Activated CD4-positive, alpha-beta T cell treated with anti-CD3 and anti-CD28 coated beads, Interleukin-2, amount 10 ng/mL, durations not matched to agents 7 days and 5 days (primary cell): ENCODE measurements at regions not wholly inside any gene's neighbourhood (a gene's known extent, or its start where the extent isn't known, plus 50 kb on each side); places are given as distances from the start of the nearest gene placed in this dataset.

Experiments used
- CTCF ChIA-PET: fragments of 350-600 bp; sonication (Branson Sonifier 250); formaldehyde crosslinking; loops from one replicate; lab custom pipeline; 2021; ENCODE audit warnings: antibody characterized with exemption; lab: Charles Lee
- POLR2A ChIA-PET: fragments of 350-600 bp; sonication (Branson Sonifier 250); formaldehyde crosslinking; loops from one replicate; lab custom pipeline; 2021; ENCODE audit warnings: antibody characterized with exemption; lab: Charles Lee
- DNase-seq: peaks from one replicate; pipeline ENCODE4 v3.0.0-alpha.2; 2020
- H3K27ac Mint-ChIP-seq: one replicate; pipeline ENCODE4 v1.8.0; 2021; ENCODE audit warnings: mild to moderate bottlenecking, moderate library complexity, mixed read lengths
- H3K27me3 Mint-ChIP-seq: one replicate; pipeline ENCODE4 v1.8.0; 2021; ENCODE audit warnings: mixed read lengths
- H3K36me3 Mint-ChIP-seq: one replicate; pipeline ENCODE4 v1.8.0; 2021; ENCODE audit warnings: low read depth, mixed read lengths
- H3K4me1 Mint-ChIP-seq: one replicate; pipeline ENCODE4 v1.8.0; 2021; ENCODE audit warnings: mixed read lengths
- H3K4me3 Mint-ChIP-seq: one replicate; pipeline ENCODE4 v1.8.0; 2021; ENCODE audit warnings: mild to moderate bottlenecking, moderate library complexity, mixed read lengths
- H3K9me3 Mint-ChIP-seq: one replicate; pipeline ENCODE4 v1.8.0; 2021; ENCODE audit warnings: mixed read lengths

DNA sequence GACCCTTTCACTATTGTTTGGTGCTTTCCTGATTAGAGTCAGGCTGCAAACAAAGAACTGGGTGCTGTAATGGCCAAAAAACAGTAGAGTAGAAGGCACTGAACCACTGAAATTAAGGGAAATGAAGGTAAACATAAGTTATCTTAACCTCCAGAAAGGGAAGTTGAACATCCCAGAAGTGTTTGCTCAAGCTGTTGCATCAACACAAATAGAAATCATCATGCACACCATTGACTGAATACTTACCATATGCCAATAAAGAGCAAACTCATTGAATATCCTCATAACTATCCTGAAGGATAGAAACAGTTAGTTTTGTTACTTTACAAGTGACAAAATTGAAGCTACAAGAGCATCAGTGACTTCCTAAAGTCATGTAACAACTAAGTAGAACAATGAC, 477.4 kb upstream of the CHST9 start:
- no peak for DNase-seq
- no peaks in the 10 kb centered on the region for H3K9me3 Mint-ChIP-seq
- no peak overlapping the region for H3K27ac Mint-ChIP-seq
- ChIA-PET CTCF (no interaction called here), POLR2A (no interaction called here)
- no peaks in the 10 kb centered on the region for H3K27me3 Mint-ChIP-seq
- H3K4me3 Mint-ChIP-seq, result no peak overlapping the region
- H3K4me1 Mint-ChIP-seq, result no peaks in the 10 kb centered on the region
- H3K36me3 Mint-ChIP-seq, result no peaks in the 10 kb centered on the region

GRCh38 chr18:27661320-27662018, 476.4 kb upstream of the CHST9 start:
- CTCF ChIA-PET, result no interaction called here
- Mint-ChIP-seq H3K27ac (no peak overlapping the region), H3K4me3 (no peak overlapping the region), H3K36me3 (no peaks in the 10 kb centered on the region), H3K27me3 (no peaks in the 10 kb centered on the region), H3K4me1 (no peaks in the 10 kb centered on the region), H3K9me3 (no peaks in the 10 kb centered on the region)
- DNase-seq, result no peak
- POLR2A ChIA-PET, result no interaction called here

DNA sequence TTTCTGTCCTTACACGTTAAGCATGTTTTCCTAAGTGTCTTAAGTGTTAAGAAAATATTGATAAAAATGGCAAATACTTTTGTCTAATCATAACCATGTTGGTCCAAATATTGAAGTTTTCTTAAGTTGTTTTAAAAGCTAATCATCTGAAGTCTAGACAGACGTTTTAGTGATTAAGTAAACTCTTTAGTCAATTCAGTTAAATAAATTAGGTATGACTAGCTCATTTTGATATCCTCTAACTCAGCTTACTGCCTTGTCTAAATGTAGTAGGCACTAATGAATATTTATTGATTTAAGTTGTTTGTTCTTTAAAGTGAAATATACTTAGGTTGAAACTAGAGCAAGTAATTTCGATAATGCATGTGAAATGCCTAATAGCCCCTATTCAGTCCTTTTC, 471.8 kb upstream of the CHST9 start:
- DNase-seq, result no peak
- Mint-ChIP-seq H3K27ac (no peak overlapping the region), H3K9me3 (no peaks in the 10 kb centered on the region), H3K27me3 (no peaks in the 10 kb centered on the region), H3K4me1 (no peaks in the 10 kb centered on the region), H3K36me3 (no peaks in the 10 kb centered on the region), H3K4me3 (no peak overlapping the region)
- ChIA-PET POLR2A (no interaction called here), CTCF (no interaction called here)

DNA sequence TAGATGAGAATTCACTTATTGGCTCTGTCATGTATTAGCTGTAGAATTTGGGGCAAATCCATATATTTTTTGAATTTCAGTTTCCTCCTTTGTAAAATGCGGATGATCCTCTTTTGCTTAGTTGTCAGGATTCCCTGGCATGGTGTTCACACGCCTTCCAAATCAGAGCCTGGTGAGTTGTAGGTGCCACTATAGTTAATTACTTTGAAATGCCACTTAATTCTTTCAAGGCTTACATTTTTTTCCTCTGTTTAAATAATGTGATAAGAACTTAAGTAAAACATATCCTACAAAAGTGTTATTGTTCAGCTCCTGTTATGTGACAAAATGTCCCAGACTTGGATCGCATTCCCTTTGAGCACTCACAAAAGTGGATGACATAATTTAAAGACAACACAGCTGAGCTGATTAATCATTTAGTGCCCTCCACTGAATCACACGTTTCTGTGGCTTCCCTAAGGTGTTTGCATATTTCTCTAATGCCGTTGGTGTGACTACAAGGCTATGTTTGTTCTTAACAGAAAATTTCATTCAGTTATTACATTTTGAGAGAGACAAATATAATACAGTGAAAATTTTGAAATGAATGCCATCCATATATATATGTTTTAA, 471.2 kb upstream of the CHST9 start:
- H3K36me3 Mint-ChIP-seq, result no peaks in the 10 kb centered on the region
- H3K27ac Mint-ChIP-seq, result no peak overlapping the region
- H3K4me1 Mint-ChIP-seq, result no peaks in the 10 kb centered on the region
- H3K4me3 Mint-ChIP-seq, result no peak overlapping the region
- DNase-seq, result no peak
- H3K9me3 Mint-ChIP-seq, result no peaks in the 10 kb centered on the region
- H3K27me3 Mint-ChIP-seq, result no peaks in the 10 kb centered on the region
- POLR2A ChIA-PET, result no interaction called here
- CTCF ChIA-PET, result no interaction called here

DNA sequence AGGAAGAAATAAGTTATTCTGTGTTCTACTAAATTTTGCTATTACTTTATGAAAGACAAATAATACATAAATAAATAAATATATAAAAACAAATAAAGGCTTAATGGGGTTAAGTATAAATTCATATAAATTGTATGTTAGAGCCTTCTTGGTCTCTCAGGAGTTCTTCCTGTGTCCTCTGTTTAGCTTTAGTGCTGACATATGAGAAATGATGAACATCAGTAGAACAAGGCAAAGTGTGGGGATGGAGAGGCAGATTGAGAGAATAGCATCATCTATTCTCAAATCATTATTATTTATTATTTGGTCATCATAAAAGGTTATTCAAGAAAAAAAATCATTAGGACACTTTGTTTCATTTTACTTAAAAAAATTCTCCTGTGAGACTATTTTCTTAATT, 468.1 kb upstream of the CHST9 start:
- Mint-ChIP-seq H3K9me3 (no peaks in the 10 kb centered on the region), H3K36me3 (no peaks in the 10 kb centered on the region), H3K4me3 (no peak overlapping the region), H3K27me3 (no peaks in the 10 kb centered on the region), H3K4me1 (no peaks in the 10 kb centered on the region), H3K27ac (no peak overlapping the region)
- CTCF ChIA-PET, result no interaction called here
- POLR2A ChIA-PET, result no interaction called here
- DNase-seq, result no peak

GRCh38 chr18:27652480-27653121, 467.5 kb upstream of the CHST9 start:
- no peak for DNase-seq
- H3K4me1 Mint-ChIP-seq, result no peaks in the 10 kb centered on the region
- H3K4me3 Mint-ChIP-seq, result no peak overlapping the region
- H3K27ac Mint-ChIP-seq, result no peak overlapping the region
- H3K9me3 Mint-ChIP-seq, result no peaks in the 10 kb centered on the region
- H3K36me3 Mint-ChIP-seq, result no peaks in the 10 kb centered on the region
- POLR2A ChIA-PET, result no interaction called here
- CTCF ChIA-PET, result no interaction called here
- H3K27me3 Mint-ChIP-seq, result no peaks in the 10 kb centered on the region

DNA sequence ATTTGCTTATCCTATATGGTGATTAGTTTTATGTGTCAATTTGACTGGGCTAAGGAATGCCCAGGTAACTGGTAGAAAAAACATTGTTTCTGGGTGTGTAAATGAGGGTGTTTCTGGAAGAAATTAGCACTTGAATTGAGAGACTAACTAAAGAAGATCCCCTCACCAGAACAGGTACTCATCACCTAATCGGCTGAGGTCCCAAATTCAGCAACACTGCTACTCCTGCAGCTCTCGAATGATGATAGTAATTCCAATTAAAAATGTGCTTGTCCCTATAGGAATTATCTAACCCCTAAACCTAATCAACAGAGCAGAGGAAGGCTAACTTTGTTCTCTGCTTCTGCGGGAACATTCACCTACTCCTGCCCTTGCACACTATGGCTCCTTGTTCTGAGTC, 464.5 kb upstream of the CHST9 start:
- H3K4me1 Mint-ChIP-seq, result no peaks in the 10 kb centered on the region
- no peak overlapping the region for H3K4me3 Mint-ChIP-seq
- CTCF ChIA-PET, result interaction anchor here (1.4 kb wide), 1 partner anchor 22 kb away, joined by 3 read pairs; no protein-coding TSS in a partner anchor
- no peaks in the 10 kb centered on the region for H3K9me3 Mint-ChIP-seq
- DNase-seq, result no peak
- POLR2A ChIA-PET, result no interaction called here
- no peaks in the 10 kb centered on the region for H3K36me3 Mint-ChIP-seq
- no peaks in the 10 kb centered on the region for H3K27me3 Mint-ChIP-seq
- no peak overlapping the region for H3K27ac Mint-ChIP-seq

- Mint-ChIP-seq H3K27ac (no peak overlapping the region), H3K4me1 (no peaks in the 10 kb centered on the region), H3K9me3 (peaks cover 4% of the 10 kb centered on the region), H3K4me3 (no peak overlapping the region), H3K27me3 (no peaks in the 10 kb centered on the region), H3K36me3 (no peaks in the 10 kb centered on the region)
- ChIA-PET POLR2A (no interaction called here), CTCF (no interaction called here)
- no peak for DNase-seq
These were observed 460.8 kb upstream of the CHST9 start for GRCh38 chr18:27645929-27646328.

DNA sequence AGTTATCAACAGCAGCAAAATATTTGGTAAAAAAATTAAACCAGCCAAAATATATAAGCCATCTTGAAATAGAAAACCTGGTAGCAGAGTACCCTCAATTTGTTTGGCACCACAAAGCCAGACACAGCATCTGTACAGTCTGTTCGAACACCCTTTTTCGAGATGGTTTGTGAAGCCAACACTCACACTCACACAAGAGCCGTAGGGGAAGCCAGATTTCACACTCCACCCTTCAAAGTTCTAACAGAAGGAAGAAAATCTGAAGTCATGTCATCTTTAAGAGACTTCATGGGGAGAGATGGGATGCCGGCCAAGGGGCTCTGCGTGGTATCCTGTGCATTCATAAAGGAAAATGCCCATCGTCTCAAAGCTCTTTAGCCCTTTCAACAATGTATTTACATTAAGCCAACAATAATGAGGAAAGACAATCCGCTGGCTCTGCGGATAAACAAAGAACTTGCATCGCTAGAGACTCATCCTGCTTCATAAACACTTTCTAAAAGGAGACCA, 451.5 kb upstream of the CHST9 start:
- no peaks in the 10 kb centered on the region for H3K36me3 Mint-ChIP-seq
- no peaks in the 10 kb centered on the region for H3K27me3 Mint-ChIP-seq
- POLR2A ChIA-PET, result no interaction called here
- H3K4me1 Mint-ChIP-seq, result no peaks in the 10 kb centered on the region
- DNase-seq, result no peak
- H3K27ac Mint-ChIP-seq, result no peak overlapping the region
- CTCF ChIA-PET, result no interaction called here
- H3K4me3 Mint-ChIP-seq, result no peak overlapping the region
- no peaks in the 10 kb centered on the region for H3K9me3 Mint-ChIP-seq

GRCh38 chr18:27632706-27633105, 447.6 kb upstream of the CHST9 start:
- POLR2A ChIA-PET, result no interaction called here
- no peaks in the 10 kb centered on the region for H3K36me3 Mint-ChIP-seq

DNA sequence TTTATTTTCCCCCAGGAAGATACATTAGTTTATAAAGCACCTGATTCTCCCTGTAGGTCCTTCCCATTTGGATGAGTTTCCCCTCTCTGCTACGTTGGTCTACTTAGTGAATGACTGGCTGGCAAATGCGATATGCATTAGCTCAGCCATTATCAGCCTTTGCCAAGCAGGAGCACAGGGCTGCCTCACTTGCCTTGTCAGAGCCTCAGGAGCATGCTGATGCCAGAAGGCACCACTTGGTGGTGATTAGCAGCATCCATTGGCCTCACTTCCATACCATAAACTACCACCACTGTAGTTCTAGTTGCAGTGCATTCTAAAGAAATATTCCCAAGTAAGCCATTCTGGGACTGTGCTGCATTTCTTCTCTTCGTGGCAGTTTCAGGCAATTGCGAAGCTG, 442.8 kb upstream of the CHST9 start:
- Mint-ChIP-seq H3K36me3 (no peaks in the 10 kb centered on the region), H3K4me1 (no peaks in the 10 kb centered on the region), H3K27me3 (no peaks in the 10 kb centered on the region), H3K9me3 (no peaks in the 10 kb centered on the region), H3K27ac (no peak overlapping the region), H3K4me3 (no peak overlapping the region)
- ChIA-PET CTCF (interaction anchor here (1.0 kb wide), 1 partner anchor 21 kb away, joined by 3 read pairs; no protein-coding TSS in a partner anchor), POLR2A (no interaction called here)
- DNase-seq, result no peak

More at GRCh38 chr18:27632706-27633105, 447.6 kb upstream of the CHST9 start:
- no peak overlapping the region for H3K4me3 Mint-ChIP-seq
- H3K4me1 Mint-ChIP-seq, result no peaks in the 10 kb centered on the region
- CTCF ChIA-PET, result no interaction called here
- no peaks in the 10 kb centered on the region for H3K9me3 Mint-ChIP-seq
- DNase-seq, result no peak
- H3K27me3 Mint-ChIP-seq, result no peaks in the 10 kb centered on the region
- no peak overlapping the region for H3K27ac Mint-ChIP-seq

DNA sequence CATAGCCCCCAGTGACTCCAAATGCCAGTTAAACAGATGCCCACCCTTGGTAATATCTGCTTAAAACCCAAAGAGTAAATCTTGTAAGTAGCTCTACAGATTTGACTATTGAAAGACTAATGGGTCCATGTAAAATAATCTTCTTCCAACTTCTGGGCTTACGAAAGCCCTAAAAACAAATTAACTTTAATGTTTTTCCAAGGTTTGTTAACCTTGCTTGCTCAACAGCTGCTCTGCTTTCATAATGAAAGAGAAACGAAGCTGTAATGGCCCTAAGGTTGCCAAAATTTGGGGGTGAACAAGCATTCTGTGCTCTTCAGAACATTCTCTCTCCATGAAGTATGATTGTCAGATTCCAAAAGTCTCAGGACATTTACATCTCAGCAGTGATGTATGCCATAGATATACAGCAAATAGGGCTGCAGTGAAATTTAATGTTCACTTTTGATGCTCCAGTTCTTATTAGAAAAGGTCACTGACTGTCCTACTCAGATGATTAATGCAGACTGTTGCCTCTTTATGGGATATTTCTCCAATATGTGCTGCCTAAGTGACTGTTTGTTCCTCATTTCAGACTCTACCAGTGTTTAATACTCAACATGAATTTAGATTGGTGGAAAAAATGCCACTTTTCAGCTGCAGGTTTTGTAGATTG, 436.3 kb upstream of the CHST9 start:
- Mint-ChIP-seq H3K9me3 (no peaks in the 10 kb centered on the region), H3K27me3 (no peaks in the 10 kb centered on the region), H3K4me3 (no peak overlapping the region), H3K27ac (no peak overlapping the region), H3K36me3 (no peaks in the 10 kb centered on the region), H3K4me1 (no peaks in the 10 kb centered on the region)
- ChIA-PET POLR2A (no interaction called here), CTCF (no interaction called here)
- no peak for DNase-seq

- H3K4me3 Mint-ChIP-seq, result no peak overlapping the region
- no peaks in the 10 kb centered on the region for H3K4me1 Mint-ChIP-seq
- no peak overlapping the region for H3K27ac Mint-ChIP-seq
- H3K9me3 Mint-ChIP-seq, result no peaks in the 10 kb centered on the region
- DNase-seq, result no peak
- H3K27me3 Mint-ChIP-seq, result no peaks in the 10 kb centered on the region
- POLR2A ChIA-PET, result no interaction called here
- H3K36me3 Mint-ChIP-seq, result no peaks in the 10 kb centered on the region
- CTCF ChIA-PET, result interaction anchor here (0.7 kb wide), 1 partner anchor 24 kb away, joined by 3 read pairs; no protein-coding TSS in a partner anchor
These were observed 434.8 kb upstream of the CHST9 start for GRCh38 chr18:27619906-27620305.
